ENCODE measurements at regions not wholly inside any gene's neighbourhood (a gene's known extent, or its start where the extent isn't known, plus 50 kb on each side); places are given as distances from the start of the nearest gene placed in this dataset.

DNA sequence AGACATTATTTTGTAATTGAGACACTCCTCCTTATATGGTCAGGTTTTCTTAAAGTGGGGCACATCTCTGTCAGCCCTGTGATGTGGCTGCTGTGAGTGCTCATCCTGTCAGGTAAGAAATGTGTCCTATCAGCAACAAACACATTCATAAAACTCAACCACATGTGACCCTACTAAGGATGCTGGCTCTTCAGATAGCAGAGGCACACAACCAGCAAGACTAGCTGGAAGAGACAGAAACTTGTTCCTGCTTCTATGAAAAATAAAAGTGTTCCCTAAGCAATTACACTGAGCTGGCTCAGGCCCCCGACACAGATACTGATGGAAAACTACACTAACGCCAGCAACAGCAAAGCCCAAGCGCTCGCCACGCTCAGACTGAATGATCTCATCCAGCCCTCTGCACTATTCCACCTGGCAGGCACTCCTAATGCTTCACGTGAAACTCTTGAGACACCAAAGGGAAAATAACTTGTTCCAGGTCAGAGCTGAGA, 49.8 kb upstream of the CYP2D6 start:
- no peaks in the 10 kb centered on the region for H3K9me3 Mint-ChIP-seq (ENCODE audit: low read depth)
- TF ChIP-seq, protein P1, sequence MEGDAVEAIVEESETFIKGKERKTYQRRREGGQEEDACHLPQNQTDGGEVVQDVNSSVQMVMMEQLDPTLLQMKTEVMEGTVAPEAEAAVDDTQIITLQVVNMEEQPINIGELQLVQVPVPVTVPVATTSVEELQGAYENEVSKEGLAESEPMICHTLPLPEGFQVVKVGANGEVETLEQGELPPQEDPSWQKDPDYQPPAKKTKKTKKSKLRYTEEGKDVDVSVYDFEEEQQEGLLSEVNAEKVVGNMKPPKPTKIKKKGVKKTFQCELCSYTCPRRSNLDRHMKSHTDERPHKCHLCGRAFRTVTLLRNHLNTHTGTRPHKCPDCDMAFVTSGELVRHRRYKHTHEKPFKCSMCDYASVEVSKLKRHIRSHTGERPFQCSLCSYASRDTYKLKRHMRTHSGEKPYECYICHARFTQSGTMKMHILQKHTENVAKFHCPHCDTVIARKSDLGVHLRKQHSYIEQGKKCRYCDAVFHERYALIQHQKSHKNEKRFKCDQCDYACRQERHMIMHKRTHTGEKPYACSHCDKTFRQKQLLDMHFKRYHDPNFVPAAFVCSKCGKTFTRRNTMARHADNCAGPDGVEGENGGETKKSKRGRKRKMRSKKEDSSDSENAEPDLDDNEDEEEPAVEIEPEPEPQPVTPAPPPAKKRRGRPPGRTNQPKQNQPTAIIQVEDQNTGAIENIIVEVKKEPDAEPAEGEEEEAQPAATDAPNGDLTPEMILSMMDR (IDR thresholded peaks at IDR 0.05) = no peak
- H3K36me3 Mint-ChIP-seq (ENCODE audit: low read depth) = peaks cover 9% of the 10 kb centered on the region
- no peaks in the 10 kb centered on the region for H3K27me3 Mint-ChIP-seq (ENCODE audit: low read depth)
- H3K4me1 Mint-ChIP-seq (ENCODE audit: low read depth) = peaks cover 25% of the 10 kb centered on the region
- H3K4me3 Mint-ChIP-seq (ENCODE audit: unreplicated experiment) = no peak overlapping the region
- H3K27ac Mint-ChIP-seq (ENCODE audit: unreplicated experiment) = peak overlapping the region; percentile 8
- DNase-seq (ENCODE audit: low spot score) = no peak
